Activated CD4-positive, alpha-beta T cell treated with anti-CD3 and anti-CD28 coated beads for 36 hours (primary cell): ENCODE measurements at regions not wholly inside any gene's neighbourhood (a gene's known extent, or its start where the extent isn't known, plus 50 kb on each side); places are given as distances from the start of the nearest gene placed in this dataset.

Source experiments
- ATAC-seq: fragments of 200-7000 bp; cut with Tn5 transposase; one replicate; pipeline ENCODE4 v1.10.0; 2021; ENCODE audit warnings: mild to moderate bottlenecking, moderate library complexity
- CTCF ChIA-PET: fragments of 350-600 bp; sonication (Branson Sonifier 250); formaldehyde crosslinking; loops from one replicate; lab custom pipeline; 2021; ENCODE audit warnings: antibody characterized with exemption; lab: Charles Lee
- POLR2A ChIA-PET: fragments of 350-600 bp; sonication (Branson Sonifier 250); formaldehyde crosslinking; loops from one replicate; lab custom pipeline; 2021; ENCODE audit warnings: antibody characterized with exemption, inconsistent platforms; lab: Charles Lee
- DNase-seq: peaks from one replicate; pipeline ENCODE4 v3.0.0-alpha.2; 2020
- H3K27ac Mint-ChIP-seq: one replicate; pipeline ENCODE4 v1.8.0; 2021; ENCODE audit warnings: mixed read lengths
- H3K27me3 Mint-ChIP-seq: one replicate; pipeline ENCODE4 v1.8.0; 2021; ENCODE audit warnings: mixed read lengths
- H3K36me3 Mint-ChIP-seq: one replicate; pipeline ENCODE4 v1.8.0; 2021; ENCODE audit warnings: low read depth, mixed read lengths
- H3K4me1 Mint-ChIP-seq: one replicate; pipeline ENCODE4 v1.8.0; 2021; ENCODE audit warnings: mixed read lengths
- H3K4me3 Mint-ChIP-seq: one replicate; pipeline ENCODE4 v1.8.0; 2021; ENCODE audit warnings: mild to moderate bottlenecking, moderate library complexity, mixed read lengths
- H3K9me3 Mint-ChIP-seq: one replicate; pipeline ENCODE4 v1.8.0; 2021; ENCODE audit warnings: low read depth, mixed read lengths
- intact Hi-C, 2 experiments: fragments of 100-400 bp; cut with DNase I in 1 of 2; cut with micrococcal nuclease in 1 of 2; formaldehyde crosslinking; loops; one replicate each; pipeline versions ENCODE4 v1.14.2 to v1.15.1; 2022 to 2024; cut with DNase I, micrococcal nuclease

- H3K4me3 Mint-ChIP-seq: no peak overlapping the region
- H3K36me3 Mint-ChIP-seq: no peaks in the 10 kb centered on the region
- intact Hi-C loops: no loop called here
- no peaks in the 10 kb centered on the region for H3K27me3 Mint-ChIP-seq
- H3K27ac Mint-ChIP-seq: no peak overlapping the region
- H3K9me3 Mint-ChIP-seq: peaks cover 3% of the 10 kb centered on the region
- ChIA-PET POLR2A (no interaction called here), CTCF (interaction anchor here (0.6 kb wide), 1 partner anchor 1973 kb away, joined by 3 read pairs; no protein-coding TSS in a partner anchor)
- DNase-seq: no peak
- no peaks in the 10 kb centered on the region for H3K4me1 Mint-ChIP-seq
- no peak for ATAC-seq
These were observed 1066.0 kb downstream of the FSTL5 start for GRCh38 chr4:161097821-161098220.

- no peaks in the 10 kb centered on the region for H3K36me3 Mint-ChIP-seq
- no peaks in the 10 kb centered on the region for H3K4me1 Mint-ChIP-seq
- POLR2A ChIA-PET: no interaction called here
- no peak overlapping the region for H3K27ac Mint-ChIP-seq
- H3K27me3 Mint-ChIP-seq: no peaks in the 10 kb centered on the region
- ATAC-seq (no peak), DNase-seq (no peak)
- no peak overlapping the region for H3K4me3 Mint-ChIP-seq
- intact Hi-C loops: no loop called here
- CTCF ChIA-PET: no interaction called here
- H3K9me3 Mint-ChIP-seq: peaks cover 7% of the 10 kb centered on the region
These were observed 1102.8 kb downstream of the FSTL5 start for GRCh38 chr4:161061046-161061445.
